Parathyroid adenoma (tissue), 2 donors: ENCODE measurements at regions not wholly inside any gene's neighbourhood (a gene's known extent, or its start where the extent isn't known, plus 50 kb on each side); places are given as distances from the start of the nearest gene placed in this dataset.
"Not testable (repeated sequence)": the region's sequence is repeated elsewhere in the genome, so short reads cannot be mapped to it uniquely, and the experiment has no call there.

Source experiments
- H2AFZ ChIP-seq: fragments of 300-600 bp; sonication (generic); one replicate; pipeline ENCODE4 v1.7.0; 2017; ENCODE audit warnings: antibody characterized with exemption, mild to moderate bottlenecking
- H3K27ac ChIP-seq: fragments of 300-600 bp; sonication (generic); one replicate; pipeline ENCODE4 v1.7.0; 2017
- H3K27me3 ChIP-seq: fragments of 300-600 bp; sonication (generic); one replicate; pipeline ENCODE4 v1.7.0; 2017; ENCODE audit warnings: low read length; ENCODE audit not compliant: control insufficient read depth, insufficient read depth
- H3K36me3 ChIP-seq: fragments of 300-600 bp; sonication (generic); one replicate; pipeline ENCODE4 v1.7.0; 2017; ENCODE audit warnings: low read length; ENCODE audit not compliant: control insufficient read depth, insufficient read depth
- H3K4me1 ChIP-seq: fragments of 300-600 bp; sonication (generic); one replicate; pipeline ENCODE4 v1.7.0; 2017; ENCODE audit warnings: control low read depth
- H3K4me2 ChIP-seq: fragments of 300-600 bp; sonication (generic); one replicate; pipeline ENCODE4 v1.7.0; 2017; ENCODE audit warnings: low read length
- H3K4me3 ChIP-seq: fragments of 300-600 bp; sonication (generic); one replicate; pipeline ENCODE4 v1.7.0; 2017; ENCODE audit warnings: low read depth, low read length
- H3K79me2 ChIP-seq: fragments of 300-600 bp; sonication (generic); one replicate; pipeline ENCODE4 v1.7.0; 2017; ENCODE audit warnings: control low read depth
- H3K9ac ChIP-seq: fragments of 300-600 bp; sonication (generic); one replicate; pipeline ENCODE4 v1.7.0; 2017; ENCODE audit warnings: mild to moderate bottlenecking
- H3K9me3 ChIP-seq: fragments of 300-600 bp; sonication (generic); one replicate; pipeline ENCODE4 v1.7.0; 2017; ENCODE audit warnings: low read length; ENCODE audit not compliant: control insufficient read depth
- CTCF ChIP-seq: fragments of 300-600 bp; sonication (generic); IDR thresholded peaks from one replicate; pipeline ENCODE4 v1.7.0; 2017; ENCODE audit warnings: antibody characterized with exemption, mild to moderate bottlenecking
- donor health status: primary hyperparathyroidism.

GRCh38 chr12:91467686-91468085 is 285.1 kb upstream of the DCN start:
- H3K79me2 ChIP-seq = no peaks in the 10 kb centered on the region
- H3K4me3 ChIP-seq = no peak overlapping the region
- H3K27me3 ChIP-seq = no peaks in the 10 kb centered on the region
- H3K9ac ChIP-seq = no peak overlapping the region
- no peak overlapping the region for H3K4me2 ChIP-seq
- TF ChIP-seq CTCF = no peak
- H3K27ac ChIP-seq = no peak overlapping the region
- no peak overlapping the region for H2AFZ ChIP-seq
- no peaks in the 10 kb centered on the region for H3K36me3 ChIP-seq
- no peaks in the 10 kb centered on the region for H3K9me3 ChIP-seq
- no peaks in the 10 kb centered on the region for H3K4me1 ChIP-seq

- Histone ChIP-seq H3K4me2 (no peak overlapping the region), H3K4me1 (no peaks in the 10 kb centered on the region), H2AFZ (no peak overlapping the region), H3K79me2 (no peaks in the 10 kb centered on the region), H3K4me3 (no peak overlapping the region), H3K36me3 (no peaks in the 10 kb centered on the region), H3K27ac (no peak overlapping the region), H3K9me3 (no peaks in the 10 kb centered on the region), H3K27me3 (no peaks in the 10 kb centered on the region), H3K9ac (no peak overlapping the region)
- TF ChIP-seq CTCF = no peak
These were observed 278.4 kb upstream of the DCN start for GRCh38 chr12:91461061-91461460.

GRCh38 chr12:91460469-91460868 is 277.9 kb upstream of the DCN start:
- H3K27ac ChIP-seq = no peak overlapping the region
- H2AFZ ChIP-seq = no peak overlapping the region
- H3K4me2 ChIP-seq = no peak overlapping the region
- H3K79me2 ChIP-seq = no peaks in the 10 kb centered on the region
- no peaks in the 10 kb centered on the region for H3K4me1 ChIP-seq
- H3K4me3 ChIP-seq = no peak overlapping the region
- H3K27me3 ChIP-seq = no peaks in the 10 kb centered on the region
- TF ChIP-seq CTCF = no peak
- no peaks in the 10 kb centered on the region for H3K9me3 ChIP-seq
- H3K9ac ChIP-seq = no peak overlapping the region
- no peaks in the 10 kb centered on the region for H3K36me3 ChIP-seq

GRCh38 chr12:91455321-91455720 is 272.7 kb upstream of the DCN start:
- H3K4me1 ChIP-seq = no peaks in the 10 kb centered on the region
- H3K4me3 ChIP-seq = no peak overlapping the region
- no peaks in the 10 kb centered on the region for H3K36me3 ChIP-seq
- no peak overlapping the region for H3K4me2 ChIP-seq
- H3K9ac ChIP-seq = no peak overlapping the region
- no peaks in the 10 kb centered on the region for H3K9me3 ChIP-seq
- H3K27ac ChIP-seq = no peak overlapping the region
- no peaks in the 10 kb centered on the region for H3K79me2 ChIP-seq
- no peaks in the 10 kb centered on the region for H3K27me3 ChIP-seq
- TF ChIP-seq CTCF = no peak
- H2AFZ ChIP-seq = no peak overlapping the region

- Histone ChIP-seq H3K9ac (no peak overlapping the region), H3K4me3 (no peak overlapping the region), H3K27me3 (no peaks in the 10 kb centered on the region), H3K4me1 (no peaks in the 10 kb centered on the region), H2AFZ (no peak overlapping the region), H3K27ac (no peak overlapping the region), H3K36me3 (no peaks in the 10 kb centered on the region), H3K4me2 (no peak overlapping the region), H3K79me2 (no peaks in the 10 kb centered on the region), H3K9me3 (no peaks in the 10 kb centered on the region)
- no peak for TF ChIP-seq CTCF
These were observed 271.6 kb upstream of the DCN start for GRCh38 chr12:91454179-91454578.

GRCh38 chr12:91452464-91452863 is 269.8 kb upstream of the DCN start:
- H3K4me3 ChIP-seq, H3K27ac ChIP-seq, H3K9ac ChIP-seq, H3K4me1 ChIP-seq, H3K36me3 ChIP-seq, H2AFZ ChIP-seq, H3K27me3 ChIP-seq, H3K79me2 ChIP-seq, H3K9me3 ChIP-seq, H3K4me2 ChIP-seq: not testable (repeated sequence)
